EH (cell line): ENCODE measurements at regions not wholly inside any gene's neighbourhood (a gene's known extent, or its start where the extent isn't known, plus 50 kb on each side); places are given as distances from the start of the nearest gene placed in this dataset.
"Not testable (repeated sequence)": the region's sequence is repeated elsewhere in the genome, so short reads cannot be mapped to it uniquely, and the experiment has no call there.

ENCODE experiments used
- DNase-seq: peaks from one replicate; pipeline ENCODE4 v3.0.0-alpha.2; 2015; ENCODE audit warnings: low read depth

- no peak for DNase-seq
Measured at GRCh38 chr18:30705943-30706342, 336.6 kb downstream of the DSC3 start.

GRCh38 chr18:30698571-30698970 lies 344.0 kb downstream of the DSC3 start:
- DNase-seq, result no peak

- DNase-seq, result no peak
Measured at GRCh38 chr18:30696201-30696600, 346.3 kb downstream of the DSC3 start.

- DNase-seq, result no peak
Measured at GRCh38 chr18:30694773-30695172, 347.8 kb downstream of the DSC3 start.

- no peak for DNase-seq
Measured at GRCh38 chr18:30689216-30689615, 353.3 kb downstream of the DSC3 start.

DNA sequence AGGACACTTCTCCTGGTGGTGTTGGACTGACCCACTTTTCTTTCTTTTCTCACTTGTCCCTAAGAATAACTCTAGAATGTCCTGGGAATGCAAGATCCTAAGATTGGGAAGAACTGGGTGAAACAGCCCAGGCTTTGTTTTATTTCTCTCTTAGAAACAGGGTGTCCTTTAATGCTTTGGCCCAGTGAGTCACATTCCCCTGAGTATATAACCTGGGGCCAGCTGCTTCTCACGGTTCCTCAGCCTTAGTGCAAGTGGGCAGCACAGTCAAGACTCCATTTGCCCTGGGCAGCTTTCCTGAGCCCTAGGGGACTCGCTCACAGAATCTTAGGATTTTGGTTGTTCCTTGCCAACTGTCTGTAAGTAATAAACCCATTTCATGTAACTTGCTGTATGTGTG lies 355.0 kb downstream of the DSC3 start:
- DNase-seq, result no peak

DNA sequence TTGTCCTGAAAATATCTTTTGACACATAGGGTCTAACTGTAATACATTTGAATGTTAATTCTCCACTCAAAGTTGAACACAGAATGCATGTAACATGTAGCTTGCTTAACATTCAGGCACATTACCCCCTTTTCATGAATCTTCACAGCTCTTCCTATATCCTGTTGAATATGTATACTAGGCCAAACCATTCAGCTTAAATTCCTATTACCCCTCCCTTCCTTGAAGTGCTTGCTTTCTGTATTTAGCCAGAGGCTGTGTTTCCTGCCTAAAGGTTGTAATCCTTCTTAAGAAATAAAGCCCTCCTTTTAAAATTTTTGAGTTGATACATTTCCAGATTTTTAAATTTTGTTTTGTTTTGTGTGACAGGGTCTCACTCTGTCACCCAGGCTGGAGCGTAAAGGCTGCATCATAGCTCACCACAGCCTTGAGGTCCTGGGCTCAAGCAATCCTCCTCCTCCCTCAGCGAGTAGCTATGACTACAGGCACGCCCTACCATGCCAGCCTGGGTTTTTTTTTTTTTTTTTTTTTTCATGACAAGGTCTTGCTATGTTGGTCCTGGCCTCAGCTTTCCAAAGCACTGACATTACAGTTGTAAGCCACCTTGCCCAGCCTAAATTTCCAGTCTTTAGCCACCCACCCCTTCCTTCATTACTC lies 357.6 kb downstream of the DSC3 start:
- DNase-seq, result no peak

- DNase-seq, result no peak
Measured at GRCh38 chr18:30683836-30684235, 358.7 kb downstream of the DSC3 start.

GRCh38 chr18:30682672-30683071 lies 359.9 kb downstream of the DSC3 start:
- DNase-seq, result no peak

GRCh38 chr18:30679285-30679930 lies 363.1 kb downstream of the DSC3 start:
- DNase-seq, result no peak

GRCh38 chr18:30677813-30678212 lies 364.7 kb downstream of the DSC3 start:
- DNase-seq, result not testable (repeated sequence)

DNA sequence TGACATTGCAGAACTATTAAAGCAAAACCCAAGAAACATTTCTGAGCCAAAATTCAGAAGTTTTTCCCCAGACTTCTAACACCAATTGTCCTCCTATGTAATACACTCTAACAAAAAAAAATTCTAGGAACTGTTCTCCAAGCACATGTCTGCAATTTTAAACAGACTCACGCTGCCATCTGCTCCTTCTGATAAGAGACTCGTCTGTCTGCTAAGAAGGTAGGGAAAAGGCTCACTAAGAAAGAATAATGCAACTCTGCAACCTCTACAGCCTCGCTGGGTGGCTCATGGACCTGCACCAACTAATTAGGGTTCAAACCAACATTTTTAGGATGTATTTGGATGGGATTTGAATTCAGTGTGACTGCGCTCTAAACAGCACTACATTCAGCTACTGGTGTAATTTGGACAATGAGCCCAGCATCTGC lies 366.5 kb downstream of the DSC3 start:
- no peak for DNase-seq

DNA sequence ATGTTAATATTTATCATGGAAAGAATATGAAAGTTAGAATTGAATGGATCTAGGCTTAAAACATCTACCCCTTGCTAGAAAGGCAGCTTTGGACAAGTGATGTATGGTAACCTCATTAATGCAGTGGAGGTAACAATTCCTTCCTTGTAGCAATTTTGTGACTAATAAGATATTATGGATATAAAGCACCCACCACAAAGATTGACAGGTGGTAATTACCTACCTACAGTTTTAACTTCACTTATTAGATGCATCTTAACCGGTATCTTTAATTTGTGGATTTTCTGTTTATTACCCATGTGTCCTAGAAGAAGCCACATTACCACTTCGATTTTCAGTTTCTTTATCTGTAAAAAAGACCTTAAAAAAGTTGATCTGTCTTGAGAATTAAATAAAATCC lies 367.0 kb downstream of the DSC3 start:
- no peak for DNase-seq

- DNase-seq, result no peak
Measured at GRCh38 chr18:30675072-30675471, 367.5 kb downstream of the DSC3 start.

GRCh38 chr18:30674596-30674995 lies 367.9 kb downstream of the DSC3 start:
- DNase-seq, result no peak

DNA sequence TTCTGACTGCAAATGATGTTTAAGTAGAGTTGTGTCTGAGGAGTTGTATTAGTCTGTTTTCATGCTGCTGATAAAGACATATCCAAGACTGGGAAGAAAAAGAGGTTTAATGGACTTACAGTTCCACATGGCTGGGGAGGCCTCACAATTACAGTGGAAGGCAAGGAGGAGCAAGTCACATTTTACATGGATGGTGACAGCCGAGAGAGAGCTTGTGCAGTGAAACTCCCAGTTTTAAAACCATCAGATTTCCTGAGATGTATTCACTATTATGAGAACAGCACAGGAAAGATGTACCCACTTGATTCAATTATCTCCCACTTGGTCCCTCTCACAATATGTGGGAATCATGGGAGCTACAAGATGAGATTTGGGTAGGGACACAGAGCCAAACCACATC lies 370.1 kb downstream of the DSC3 start:
- DNase-seq, result not testable (repeated sequence)

GRCh38 chr18:30658306-30658705 lies 384.2 kb downstream of the DSC3 start:
- DNase-seq, result no peak

DNA sequence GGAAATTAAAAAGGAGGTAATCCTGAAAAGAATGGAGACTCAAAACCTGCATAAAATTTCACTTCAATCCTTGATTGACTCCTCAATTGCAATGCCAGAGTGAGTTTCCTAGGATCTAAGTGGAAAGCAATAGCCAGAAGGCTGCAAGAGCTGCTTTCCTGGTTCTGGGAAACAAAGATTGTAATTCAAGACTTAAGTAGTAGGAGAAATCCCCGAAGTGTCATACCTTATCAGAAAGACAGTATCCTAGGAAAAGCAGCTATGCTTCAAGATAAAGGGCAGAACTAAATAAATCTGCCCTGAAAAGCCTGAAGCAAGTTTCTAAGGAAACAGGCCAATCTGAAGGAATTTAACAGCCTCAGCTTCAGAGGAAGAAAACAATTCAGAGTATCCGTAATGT lies 390.2 kb downstream of the DSC3 start:
- no peak for DNase-seq

- DNase-seq, result no peak
Measured at GRCh38 chr18:30650499-30650898, 392.0 kb downstream of the DSC3 start.

GRCh38 chr18:30644158-30644557 lies 398.4 kb downstream of the DSC3 start:
- DNase-seq, result no peak

DNA sequence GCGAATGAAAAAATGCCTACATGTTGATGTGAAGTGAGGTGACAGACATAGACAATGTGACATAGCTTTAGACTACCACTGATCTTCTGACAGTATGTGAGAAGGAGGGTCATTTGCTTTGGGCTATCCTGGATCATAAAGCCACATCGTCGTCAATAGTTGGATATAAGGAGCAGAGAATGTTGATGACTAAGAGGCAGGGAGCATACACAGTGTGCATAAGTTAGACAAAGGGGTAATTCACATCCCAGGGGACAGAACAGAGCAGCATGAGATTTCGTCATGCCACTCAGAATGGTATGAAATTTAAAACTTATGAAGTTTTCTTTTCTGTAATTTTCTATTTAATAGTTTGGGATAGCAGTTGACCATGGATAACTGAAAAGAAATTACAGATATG lies 403.2 kb downstream of the DSC3 start:
- no peak for DNase-seq

- DNase-seq, result no peak
Measured at GRCh38 chr18:30634249-30634648, 408.3 kb downstream of the DSC3 start.

DNA sequence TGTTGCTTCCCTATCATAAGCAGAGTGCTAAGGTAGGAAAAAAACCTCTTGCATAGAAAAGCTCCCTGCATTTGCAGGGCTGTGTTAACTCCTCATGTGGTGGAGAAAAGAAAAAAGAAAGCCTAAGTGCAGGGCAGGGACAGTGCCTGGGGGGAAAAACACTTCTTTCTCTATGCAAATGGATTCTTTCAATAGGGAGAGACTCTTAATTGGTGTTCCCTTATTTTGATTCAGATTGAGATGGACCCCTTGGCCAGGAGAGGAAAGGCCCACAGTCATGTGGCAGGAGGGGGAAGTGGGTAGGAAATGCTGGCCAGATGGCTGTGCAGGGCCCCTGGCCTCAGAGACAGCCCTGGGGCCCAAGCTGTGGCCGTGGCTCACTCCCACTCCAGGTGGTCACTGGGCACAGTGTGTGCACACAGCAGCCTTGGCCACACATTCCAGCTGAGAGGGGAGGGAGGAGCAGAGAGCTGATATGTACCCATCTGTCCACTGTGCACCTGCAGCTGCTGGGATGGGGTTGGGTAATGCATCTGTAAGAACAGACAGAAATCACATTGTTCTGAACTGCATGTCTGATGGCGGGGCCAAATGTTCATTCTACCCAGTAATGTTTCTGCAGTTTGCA lies 410.4 kb downstream of the DSC3 start:
- DNase-seq, result no peak

GRCh38 chr18:30625961-30626360 lies 416.6 kb downstream of the DSC3 start:
- no peak for DNase-seq
